ENCODE measurements at regions not wholly inside any gene's neighbourhood (a gene's known extent, or its start where the extent isn't known, plus 50 kb on each side); places are given as distances from the start of the nearest gene placed in this dataset.
A peak's percentile ranks its signal among the peaks of the same experiment; 100 is the strongest.
"Not testable (repeated sequence)": the region's sequence is repeated elsewhere in the genome, so short reads cannot be mapped to it uniquely, and the experiment has no call there.

DNA sequence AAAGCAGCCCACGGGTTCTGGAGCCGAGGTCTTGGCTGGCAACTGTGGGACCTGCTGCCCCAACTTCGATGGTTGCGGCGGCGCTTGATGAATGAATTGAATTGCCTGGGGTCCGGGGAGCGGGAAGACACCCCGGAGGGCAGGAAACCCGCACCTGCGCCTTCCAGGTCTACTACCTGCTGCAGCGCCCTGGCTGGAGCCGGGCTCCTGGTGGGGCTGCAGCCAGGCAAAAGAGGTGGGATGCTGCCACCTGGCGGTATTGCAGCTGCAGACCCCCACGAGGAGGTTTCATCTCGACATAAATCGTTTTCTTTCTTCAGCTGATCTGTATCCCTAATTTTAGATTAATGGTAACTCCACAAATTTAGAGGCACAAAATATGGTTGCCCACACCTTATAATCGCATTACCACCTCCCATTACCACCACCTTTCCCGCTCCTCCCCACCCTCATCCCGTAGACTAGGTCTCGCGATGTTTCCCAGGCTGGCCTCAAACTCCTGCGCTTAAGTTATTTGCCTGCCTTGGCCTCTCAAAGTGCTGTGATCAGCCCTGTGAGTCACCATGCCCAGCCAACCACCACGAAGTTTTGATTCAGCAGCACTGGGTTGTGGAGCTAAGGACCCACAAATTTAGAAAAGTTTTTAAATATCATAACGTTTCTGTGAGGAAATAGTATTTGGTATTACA is 1492.4 kb upstream of the DEFB115 start:
- TF ChIP-seq, protein P1, sequence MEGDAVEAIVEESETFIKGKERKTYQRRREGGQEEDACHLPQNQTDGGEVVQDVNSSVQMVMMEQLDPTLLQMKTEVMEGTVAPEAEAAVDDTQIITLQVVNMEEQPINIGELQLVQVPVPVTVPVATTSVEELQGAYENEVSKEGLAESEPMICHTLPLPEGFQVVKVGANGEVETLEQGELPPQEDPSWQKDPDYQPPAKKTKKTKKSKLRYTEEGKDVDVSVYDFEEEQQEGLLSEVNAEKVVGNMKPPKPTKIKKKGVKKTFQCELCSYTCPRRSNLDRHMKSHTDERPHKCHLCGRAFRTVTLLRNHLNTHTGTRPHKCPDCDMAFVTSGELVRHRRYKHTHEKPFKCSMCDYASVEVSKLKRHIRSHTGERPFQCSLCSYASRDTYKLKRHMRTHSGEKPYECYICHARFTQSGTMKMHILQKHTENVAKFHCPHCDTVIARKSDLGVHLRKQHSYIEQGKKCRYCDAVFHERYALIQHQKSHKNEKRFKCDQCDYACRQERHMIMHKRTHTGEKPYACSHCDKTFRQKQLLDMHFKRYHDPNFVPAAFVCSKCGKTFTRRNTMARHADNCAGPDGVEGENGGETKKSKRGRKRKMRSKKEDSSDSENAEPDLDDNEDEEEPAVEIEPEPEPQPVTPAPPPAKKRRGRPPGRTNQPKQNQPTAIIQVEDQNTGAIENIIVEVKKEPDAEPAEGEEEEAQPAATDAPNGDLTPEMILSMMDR (conservative IDR thresholded peaks at IDR 0.05; ENCODE audit: low read depth in 2 of 2) = peak; percentile 34 to 40; a peak in 3 of 4 replicates
- TF ChIP-seq JUNB (IDR thresholded peaks at IDR 0.05; ENCODE audit: unreplicated experiment); POLR2AphosphoS5 (IDR thresholded peaks at IDR 0.05; ENCODE audit: low read depth): not testable (repeated sequence)

Data from GM23338 (cell line).